ENCODE measurements at regions not wholly inside any gene's neighbourhood (a gene's known extent, or its start where the extent isn't known, plus 50 kb on each side); places are given as distances from the start of the nearest gene placed in this dataset.

- peak overlapping the region; percentile 68 for H3K27ac ChIP-seq
- H3K4me1 ChIP-seq (ENCODE audit: insufficient read depth): no peaks in the 10 kb centered on the region
- peak; percentile 11 for DNase-seq (ENCODE audit: low spot score)
- H3K36me3 ChIP-seq (replicated peaks; ENCODE audit: insufficient read depth, low read depth): no peaks in the 10 kb centered on the region
- H3K4me3 ChIP-seq: no peak overlapping the region
- H2AFZ ChIP-seq: no peak overlapping the region
- H3K79me2 ChIP-seq: no peaks in the 10 kb centered on the region
- WGBS (ENCODE audit: low lambda C conversion rate, missing lambda C conversion rate): 80% methylated on average over 10 of the region's 10 CpGs
- no peaks in the 10 kb centered on the region for H3K9me2 ChIP-seq (replicated peaks; ENCODE audit: insufficient read depth)
- H3K9me3 ChIP-seq (ENCODE audit: low read depth): no peaks in the 10 kb centered on the region
- H3K4me2 ChIP-seq: no peak overlapping the region
- H4K20me1 ChIP-seq (ENCODE audit: insufficient read depth, poor library complexity, severe bottlenecking): no peaks in the 10 kb centered on the region
- no peaks in the 10 kb centered on the region for H3K27me3 ChIP-seq
- TF ChIP-seq, protein P1, sequence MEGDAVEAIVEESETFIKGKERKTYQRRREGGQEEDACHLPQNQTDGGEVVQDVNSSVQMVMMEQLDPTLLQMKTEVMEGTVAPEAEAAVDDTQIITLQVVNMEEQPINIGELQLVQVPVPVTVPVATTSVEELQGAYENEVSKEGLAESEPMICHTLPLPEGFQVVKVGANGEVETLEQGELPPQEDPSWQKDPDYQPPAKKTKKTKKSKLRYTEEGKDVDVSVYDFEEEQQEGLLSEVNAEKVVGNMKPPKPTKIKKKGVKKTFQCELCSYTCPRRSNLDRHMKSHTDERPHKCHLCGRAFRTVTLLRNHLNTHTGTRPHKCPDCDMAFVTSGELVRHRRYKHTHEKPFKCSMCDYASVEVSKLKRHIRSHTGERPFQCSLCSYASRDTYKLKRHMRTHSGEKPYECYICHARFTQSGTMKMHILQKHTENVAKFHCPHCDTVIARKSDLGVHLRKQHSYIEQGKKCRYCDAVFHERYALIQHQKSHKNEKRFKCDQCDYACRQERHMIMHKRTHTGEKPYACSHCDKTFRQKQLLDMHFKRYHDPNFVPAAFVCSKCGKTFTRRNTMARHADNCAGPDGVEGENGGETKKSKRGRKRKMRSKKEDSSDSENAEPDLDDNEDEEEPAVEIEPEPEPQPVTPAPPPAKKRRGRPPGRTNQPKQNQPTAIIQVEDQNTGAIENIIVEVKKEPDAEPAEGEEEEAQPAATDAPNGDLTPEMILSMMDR (IDR thresholded peaks at IDR 0.05; ENCODE audit: poor library complexity): no peak
- TF ChIP-seq EZH2phosphoT487 (IDR thresholded peaks at IDR 0.05; ENCODE audit: low read depth, severe bottlenecking, unreplicated experiment) (no peak), EZH2 (IDR thresholded peaks at IDR 0.05; ENCODE audit: borderline replicate concordance) (no peak)
These were observed 1002.7 kb upstream of the PCDH7 start for GRCh38 chr4:29717287-29718057.

GRCh38 chr4:29718136-29718535 is 1002.0 kb upstream of the PCDH7 start:
- TF ChIP-seq EZH2phosphoT487 (IDR thresholded peaks at IDR 0.05; ENCODE audit: low read depth, severe bottlenecking, unreplicated experiment): no peak
- TF ChIP-seq EZH2 (IDR thresholded peaks at IDR 0.05; ENCODE audit: borderline replicate concordance): no peak
- TF ChIP-seq, protein P1 (IDR thresholded peaks at IDR 0.05; ENCODE audit: poor library complexity): no peak

GRCh38 chr4:29722253-29722652 is 997.9 kb upstream of the PCDH7 start:
- H3K4me2 ChIP-seq: no peak overlapping the region
- TF ChIP-seq, protein P1 (IDR thresholded peaks at IDR 0.05; ENCODE audit: poor library complexity): no peak
- H3K79me2 ChIP-seq: no peaks in the 10 kb centered on the region
- H3K27ac ChIP-seq: no peak overlapping the region
- no peaks in the 10 kb centered on the region for H3K36me3 ChIP-seq (replicated peaks; ENCODE audit: insufficient read depth, low read depth)
- WGBS (ENCODE audit: low lambda C conversion rate, missing lambda C conversion rate): 89% methylated on average over 6 of the region's 6 CpGs
- no peak overlapping the region for H3K4me3 ChIP-seq
- H3K4me1 ChIP-seq (ENCODE audit: insufficient read depth): no peaks in the 10 kb centered on the region
- DNase-seq (ENCODE audit: low spot score): no peak
- H4K20me1 ChIP-seq (ENCODE audit: insufficient read depth, poor library complexity, severe bottlenecking): no peaks in the 10 kb centered on the region
- H3K27me3 ChIP-seq: no peaks in the 10 kb centered on the region
- no peak overlapping the region for H2AFZ ChIP-seq
- H3K9me3 ChIP-seq (ENCODE audit: low read depth): no peaks in the 10 kb centered on the region
- no peaks in the 10 kb centered on the region for H3K9me2 ChIP-seq (replicated peaks; ENCODE audit: insufficient read depth)

More at GRCh38 chr4:29718136-29718535, 1002.0 kb upstream of the PCDH7 start:
- Histone ChIP-seq H3K9me2 (replicated peaks; ENCODE audit: insufficient read depth) (no peaks in the 10 kb centered on the region), H3K36me3 (replicated peaks; ENCODE audit: insufficient read depth, low read depth) (no peaks in the 10 kb centered on the region), H3K27ac (peak overlapping the region; percentile 29), H2AFZ (no peak overlapping the region), H3K4me2 (no peak overlapping the region), H3K27me3 (no peaks in the 10 kb centered on the region), H3K4me1 (ENCODE audit: insufficient read depth) (no peaks in the 10 kb centered on the region), H3K79me2 (no peaks in the 10 kb centered on the region), H3K4me3 (no peak overlapping the region), H4K20me1 (ENCODE audit: insufficient read depth, poor library complexity, severe bottlenecking) (no peaks in the 10 kb centered on the region), H3K9me3 (ENCODE audit: low read depth) (no peaks in the 10 kb centered on the region)
- DNase-seq (ENCODE audit: low spot score): no peak

Data from hepatocyte (in vitro differentiated cells).